ENCODE measurements at regions not wholly inside any gene's neighbourhood (a gene's known extent, or its start where the extent isn't known, plus 50 kb on each side); places are given as distances from the start of the nearest gene placed in this dataset.
"Not testable (repeated sequence)": the region's sequence is repeated elsewhere in the genome, so short reads cannot be mapped to it uniquely, and the experiment has no call there.

GRCh38 chr13:42424182-42424581, 149.8 kb upstream of the TNFSF11 start:
- H3K27me3 ChIP-seq (ENCODE audit: control insufficient read depth in 1 of 2, insufficient read depth in 1 of 2, low read length in 2 of 2) = peaks cover 0 to 22% of the 10 kb centered on the region in 2 experiments
- H3K4me1 ChIP-seq (ENCODE audit: control insufficient read depth, insufficient read depth, low read depth, low read length) = no peaks in the 10 kb centered on the region
- no peak overlapping the region for H2BK15ac ChIP-seq (ENCODE audit: low read depth, poor library complexity, severe bottlenecking)
- no peak overlapping the region for H3K4me3 ChIP-seq (ENCODE audit: insufficient read depth in 1 of 2, low read depth in 1 of 2, low read length in 2 of 2)
- no peak overlapping the region for H2BK120ac ChIP-seq (ENCODE audit: low read depth, low read length)
- no peak overlapping the region for H4K91ac ChIP-seq (ENCODE audit: low read length)
- no peak overlapping the region for H4K8ac ChIP-seq (ENCODE audit: low read length)
- H3K27ac ChIP-seq (ENCODE audit: low read length, poor library complexity, severe bottlenecking) = no peak overlapping the region
- H3K9ac ChIP-seq (ENCODE audit: low read length) = no peak overlapping the region
- no peak for DNase-seq
- no peaks in the 10 kb centered on the region for H3K9me3 ChIP-seq (ENCODE audit: control insufficient read depth, low read length)
- no peak overlapping the region for H3K4me2 ChIP-seq (ENCODE audit: low read length, poor library complexity, severe bottlenecking)
- H3K4ac ChIP-seq (ENCODE audit: low read depth in 1 of 2, low read length in 2 of 2) = no peak overlapping the region
- no peak overlapping the region for H2BK5ac ChIP-seq (ENCODE audit: low read depth, low read length, poor library complexity, severe bottlenecking)
- WGBS = 100% methylated on average over 1 of the region's 2 CpGs
- H3K79me1 ChIP-seq (replicated peaks; ENCODE audit: low read length, poor library complexity, severe bottlenecking) = no peaks in the 10 kb centered on the region
- H3K36me3 ChIP-seq (ENCODE audit: control insufficient read depth in 1 of 2, insufficient read depth in 2 of 2, low read depth in 1 of 2, low read length in 2 of 2) = no peaks in the 10 kb centered on the region
- no peak overlapping the region for H3K23ac ChIP-seq (ENCODE audit: low read length in 2 of 2)
- H2AFZ ChIP-seq (ENCODE audit: low read depth, low read length) = no peak overlapping the region
- no peak overlapping the region for H3K14ac ChIP-seq (ENCODE audit: low read length in 2 of 2)
- H3K18ac ChIP-seq (ENCODE audit: low read depth in 1 of 2, low read length in 2 of 2) = no peak overlapping the region
- H2AK5ac ChIP-seq (ENCODE audit: low read length, severe bottlenecking) = no peak overlapping the region
- H2BK12ac ChIP-seq (ENCODE audit: low read length in 2 of 2) = no peak overlapping the region

- no peak overlapping the region for H2AK5ac ChIP-seq (ENCODE audit: low read length, severe bottlenecking)
- no peak overlapping the region for H3K4ac ChIP-seq (ENCODE audit: low read depth in 1 of 2, low read length in 2 of 2)
- no peaks in the 10 kb centered on the region for H3K79me1 ChIP-seq (replicated peaks; ENCODE audit: low read length, poor library complexity, severe bottlenecking)
- no CpG with 5 or more reads among the region's 1 CpG for WGBS
- H2BK5ac ChIP-seq (ENCODE audit: low read depth, low read length, poor library complexity, severe bottlenecking) = no peak overlapping the region
- peaks cover 40% of the 10 kb centered on the region for H3K9me3 ChIP-seq (ENCODE audit: control insufficient read depth, low read length)
- H3K14ac ChIP-seq (ENCODE audit: low read length in 2 of 2) = no peak overlapping the region
- no peak overlapping the region for H3K4me2 ChIP-seq (ENCODE audit: low read length, poor library complexity, severe bottlenecking)
- no peak overlapping the region for H4K91ac ChIP-seq (ENCODE audit: low read length)
- H3K9ac ChIP-seq (ENCODE audit: low read length) = no peak overlapping the region
- no peak overlapping the region for H3K23ac ChIP-seq (ENCODE audit: low read length in 2 of 2)
- H3K36me3 ChIP-seq (ENCODE audit: control insufficient read depth in 1 of 2, insufficient read depth in 2 of 2, low read depth in 1 of 2, low read length in 2 of 2) = no peaks in the 10 kb centered on the region
- no peak overlapping the region for H3K18ac ChIP-seq (ENCODE audit: low read depth in 1 of 2, low read length in 2 of 2)
- no peak overlapping the region for H3K4me3 ChIP-seq (ENCODE audit: insufficient read depth in 1 of 2, low read depth in 1 of 2, low read length in 2 of 2)
- no peak overlapping the region for H2BK120ac ChIP-seq (ENCODE audit: low read depth, low read length)
- H2BK12ac ChIP-seq (ENCODE audit: low read length in 2 of 2) = no peak overlapping the region
- no peaks in the 10 kb centered on the region for H3K4me1 ChIP-seq (ENCODE audit: control insufficient read depth, insufficient read depth, low read depth, low read length)
- H3K27me3 ChIP-seq (ENCODE audit: control insufficient read depth in 1 of 2, insufficient read depth in 1 of 2, low read length in 2 of 2) = no peaks in the 10 kb centered on the region
- no peak for DNase-seq
- no peak overlapping the region for H2AFZ ChIP-seq (ENCODE audit: low read depth, low read length)
- H4K8ac ChIP-seq (ENCODE audit: low read length) = no peak overlapping the region
- no peak overlapping the region for H2BK15ac ChIP-seq (ENCODE audit: low read depth, poor library complexity, severe bottlenecking)
- no peak overlapping the region for H3K27ac ChIP-seq (ENCODE audit: low read length, poor library complexity, severe bottlenecking)
These were observed 128.6 kb upstream of the TNFSF11 start for GRCh38 chr13:42445354-42445753.

GRCh38 chr13:42446597-42446996, 127.4 kb upstream of the TNFSF11 start:
- not testable (repeated sequence) for H2BK5ac ChIP-seq (ENCODE audit: low read depth, low read length, poor library complexity, severe bottlenecking); H3K4me1 ChIP-seq (ENCODE audit: control insufficient read depth, insufficient read depth, low read depth, low read length); H4K8ac ChIP-seq (ENCODE audit: low read length); DNase-seq; H3K27me3 ChIP-seq (ENCODE audit: control insufficient read depth in 1 of 2, insufficient read depth in 1 of 2, low read length in 2 of 2); H3K36me3 ChIP-seq (ENCODE audit: control insufficient read depth in 1 of 2, insufficient read depth in 2 of 2, low read depth in 1 of 2, low read length in 2 of 2); H3K4me2 ChIP-seq (ENCODE audit: low read length, poor library complexity, severe bottlenecking); H3K79me1 ChIP-seq (replicated peaks; ENCODE audit: low read length, poor library complexity, severe bottlenecking); H3K14ac ChIP-seq (ENCODE audit: low read length in 2 of 2); H2BK120ac ChIP-seq (ENCODE audit: low read depth, low read length); H2BK12ac ChIP-seq (ENCODE audit: low read length in 2 of 2); H2AFZ ChIP-seq (ENCODE audit: low read depth, low read length); H2AK5ac ChIP-seq (ENCODE audit: low read length, severe bottlenecking); H3K4me3 ChIP-seq (ENCODE audit: insufficient read depth in 1 of 2, low read depth in 1 of 2, low read length in 2 of 2); H3K4ac ChIP-seq (ENCODE audit: low read depth in 1 of 2, low read length in 2 of 2); H3K23ac ChIP-seq (ENCODE audit: low read length in 2 of 2); H3K27ac ChIP-seq (ENCODE audit: low read length, poor library complexity, severe bottlenecking); H4K91ac ChIP-seq (ENCODE audit: low read length); H2BK15ac ChIP-seq (ENCODE audit: low read depth, poor library complexity, severe bottlenecking); H3K9ac ChIP-seq (ENCODE audit: low read length); H3K18ac ChIP-seq (ENCODE audit: low read depth in 1 of 2, low read length in 2 of 2)
- H3K9me3 ChIP-seq (ENCODE audit: control insufficient read depth, low read length) = peaks cover 40% of the 10 kb centered on the region
- WGBS = 85% methylated on average over 5 of the region's 5 CpGs

- Histone ChIP-seq H3K36me3 (ENCODE audit: control insufficient read depth in 1 of 2, insufficient read depth in 2 of 2, low read depth in 1 of 2, low read length in 2 of 2) (no peaks in the 10 kb centered on the region), H2BK15ac (ENCODE audit: low read depth, poor library complexity, severe bottlenecking) (no peak overlapping the region)
- 91% methylated on average over 11 of the region's 11 CpGs for WGBS
These were observed 120.8 kb upstream of the TNFSF11 start for GRCh38 chr13:42453091-42453645.

More at GRCh38 chr13:42453091-42453645, 120.8 kb upstream of the TNFSF11 start:
- Histone ChIP-seq H2BK12ac (ENCODE audit: low read length in 2 of 2) (no peak overlapping the region), H3K4me2 (ENCODE audit: low read length, poor library complexity, severe bottlenecking) (no peak overlapping the region), H3K18ac (ENCODE audit: low read depth in 1 of 2, low read length in 2 of 2) (no peak overlapping the region), H2AK5ac (ENCODE audit: low read length, severe bottlenecking) (no peak overlapping the region), H3K79me1 (replicated peaks; ENCODE audit: low read length, poor library complexity, severe bottlenecking) (no peaks in the 10 kb centered on the region), H3K4me3 (ENCODE audit: insufficient read depth in 1 of 2, low read depth in 1 of 2, low read length in 2 of 2) (no peak overlapping the region), H4K8ac (ENCODE audit: low read length) (no peak overlapping the region), H3K23ac (ENCODE audit: low read length in 2 of 2) (no peak overlapping the region), H2BK5ac (ENCODE audit: low read depth, low read length, poor library complexity, severe bottlenecking) (no peak overlapping the region), H3K14ac (ENCODE audit: low read length in 2 of 2) (peak overlapping the region in 1 of 2 experiments; percentile 35), H3K27ac (ENCODE audit: low read length, poor library complexity, severe bottlenecking) (no peak overlapping the region), H2BK120ac (ENCODE audit: low read depth, low read length) (no peak overlapping the region), H3K9ac (ENCODE audit: low read length) (no peak overlapping the region), H3K4ac (ENCODE audit: low read depth in 1 of 2, low read length in 2 of 2) (no peak overlapping the region), H3K4me1 (ENCODE audit: control insufficient read depth, insufficient read depth, low read depth, low read length) (peaks cover 1% of the 10 kb centered on the region), H3K9me3 (ENCODE audit: control insufficient read depth, low read length) (peaks cover 9% of the 10 kb centered on the region), H2AFZ (ENCODE audit: low read depth, low read length) (no peak overlapping the region), H3K27me3 (ENCODE audit: control insufficient read depth in 1 of 2, insufficient read depth in 1 of 2, low read length in 2 of 2) (no peaks in the 10 kb centered on the region), H4K91ac (ENCODE audit: low read length) (no peak overlapping the region)
- DNase-seq = no peak
